ENCODE measurements at regions not wholly inside any gene's neighbourhood (a gene's known extent, or its start where the extent isn't known, plus 50 kb on each side); places are given as distances from the start of the nearest gene placed in this dataset.

- no peak for DNase-seq
Measured at GRCh38 chr1:163761898-163762297, 440.1 kb downstream of the NUF2 start.

GRCh38 chr1:163766257-163766918 lies 444.6 kb downstream of the NUF2 start:
- DNase-seq = no peak

- no peak for DNase-seq
Measured at GRCh38 chr1:163768576-163768975, 446.8 kb downstream of the NUF2 start.

- DNase-seq = no peak
Measured at GRCh38 chr1:163770265-163770664, 448.5 kb downstream of the NUF2 start.

- DNase-seq = no peak
Measured at GRCh38 chr1:163771637-163772036, 449.9 kb downstream of the NUF2 start.

GRCh38 chr1:163772246-163772645 lies 450.5 kb downstream of the NUF2 start:
- DNase-seq = no peak

- DNase-seq = no peak
Measured at GRCh38 chr1:163773396-163773795, 451.6 kb downstream of the NUF2 start.

GRCh38 chr1:163774401-163774945 lies 452.7 kb downstream of the NUF2 start:
- DNase-seq = no peak

GRCh38 chr1:163774978-163775620 lies 453.3 kb downstream of the NUF2 start:
- no peak for DNase-seq

GRCh38 chr1:163777205-163777604 lies 455.5 kb downstream of the NUF2 start:
- no peak for DNase-seq

GRCh38 chr1:163781146-163781545 lies 459.4 kb downstream of the NUF2 start:
- DNase-seq = no peak

GRCh38 chr1:163785868-163786405 lies 464.2 kb downstream of the NUF2 start:
- DNase-seq = no peak

- DNase-seq = no peak
Measured at GRCh38 chr1:163789911-163790310, 468.2 kb downstream of the NUF2 start.

- DNase-seq = no peak
Measured at GRCh38 chr1:163794551-163794950, 472.8 kb downstream of the NUF2 start.

- DNase-seq = no peak
Measured at GRCh38 chr1:163796394-163796821, 474.7 kb downstream of the NUF2 start.

- DNase-seq = no peak
Measured at GRCh38 chr1:163797816-163798215, 476.1 kb downstream of the NUF2 start.

- no peak for DNase-seq
Measured at GRCh38 chr1:163799190-163799805, 477.5 kb downstream of the NUF2 start.

GRCh38 chr1:163807331-163808049 lies 485.7 kb downstream of the NUF2 start:
- DNase-seq = no peak

GRCh38 chr1:163813251-163813650 lies 491.5 kb downstream of the NUF2 start:
- DNase-seq = no peak

- DNase-seq = no peak
Measured at GRCh38 chr1:163820226-163820625, 498.5 kb downstream of the NUF2 start.

GRCh38 chr1:163820766-163821165 lies 499.0 kb downstream of the NUF2 start:
- DNase-seq = no peak

- no peak for DNase-seq
Measured at GRCh38 chr1:163821679-163822078, 499.9 kb downstream of the NUF2 start.

- DNase-seq = no peak
Measured at GRCh38 chr1:163823017-163823416, 501.3 kb downstream of the NUF2 start.

Data from KG1 (cell line).